Inferior parietal cortex (tissue), 1 donor: ENCODE measurements at regions not wholly inside any gene's neighbourhood (a gene's known extent, or its start where the extent isn't known, plus 50 kb on each side); places are given as distances from the start of the nearest gene placed in this dataset.

Source experiments
- DNase-seq: peaks from one replicate; pipeline ENCODE4 v3.0.0-alpha.2; 2016; ENCODE audit errors: extremely low spot score

DNA sequence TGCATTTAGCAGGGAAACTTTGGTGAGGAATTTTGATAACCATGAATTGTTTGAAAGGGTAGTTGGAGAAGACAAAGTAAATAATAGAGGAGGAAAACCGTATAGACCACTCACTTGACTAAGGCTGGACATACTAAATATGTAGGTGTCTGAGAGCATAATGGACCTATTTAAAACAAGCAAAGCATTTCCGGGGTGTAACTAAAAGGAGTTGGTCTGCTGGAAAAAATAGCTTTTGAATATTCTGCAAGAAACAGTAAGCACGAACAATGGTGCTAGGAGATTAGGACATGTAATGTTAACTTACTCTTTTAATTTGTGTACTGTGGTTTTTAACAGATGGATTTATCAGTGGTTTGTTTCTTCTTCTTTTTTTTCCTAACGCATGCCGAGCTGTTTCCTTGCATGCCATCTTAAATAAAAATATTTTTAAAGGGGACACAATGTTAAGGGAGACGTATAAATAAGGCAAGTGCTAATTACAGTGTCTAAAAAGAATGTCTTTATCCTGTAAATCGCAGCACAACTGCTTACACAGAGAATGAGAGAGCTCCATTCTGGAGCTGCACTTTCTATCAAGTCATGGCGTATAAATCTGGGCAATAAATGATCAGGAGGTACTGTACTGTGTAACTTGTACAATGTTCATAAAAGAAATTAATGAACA, 492.1 kb downstream of the LMO4 start:
- DNase-seq: no peak

DNA sequence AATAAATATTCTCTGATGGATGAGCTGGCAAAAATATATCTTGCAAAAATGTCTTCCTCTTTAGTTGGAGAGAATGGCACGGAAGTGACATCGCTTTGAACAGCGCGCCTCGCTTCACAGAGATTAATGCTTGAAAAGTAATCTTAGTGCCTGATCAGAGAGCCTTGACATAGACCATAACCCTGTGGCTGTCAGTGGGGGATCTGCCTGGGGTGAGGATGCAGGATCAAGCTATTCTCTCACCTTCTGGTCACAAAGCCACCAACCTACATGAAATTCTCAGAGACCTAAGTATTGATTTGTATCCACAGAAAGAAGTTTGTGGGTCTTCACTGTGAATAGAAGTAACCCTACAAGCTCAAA, 492.6 kb downstream of the LMO4 start:
- no peak for DNase-seq

DNA sequence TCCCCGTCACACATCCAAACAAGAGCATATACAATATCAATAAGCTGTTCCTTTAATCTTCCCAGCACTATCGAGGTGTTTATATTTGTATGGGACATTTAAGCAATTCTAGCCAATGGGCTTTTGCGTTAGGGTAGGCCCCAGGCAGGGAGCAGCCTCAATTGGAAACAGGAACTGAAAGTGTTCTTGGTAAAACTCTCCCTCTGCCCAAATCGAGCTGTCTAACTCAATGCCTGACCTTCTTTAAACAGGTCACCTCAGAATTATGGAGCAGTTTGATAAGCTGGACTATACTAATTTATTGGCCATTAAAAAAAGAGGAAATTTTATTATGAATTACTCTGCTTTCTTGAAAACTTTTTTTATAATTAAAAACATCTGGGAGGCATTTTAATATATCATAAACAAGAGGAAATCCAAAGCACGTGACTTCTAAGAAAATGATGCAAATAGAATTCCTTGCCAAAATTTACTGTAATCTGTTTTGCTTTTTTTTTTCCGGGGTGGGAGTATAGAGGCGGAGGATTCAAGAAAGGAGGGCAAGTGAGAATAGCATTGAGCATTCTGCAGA, 498.1 kb downstream of the LMO4 start:
- no peak for DNase-seq

DNA sequence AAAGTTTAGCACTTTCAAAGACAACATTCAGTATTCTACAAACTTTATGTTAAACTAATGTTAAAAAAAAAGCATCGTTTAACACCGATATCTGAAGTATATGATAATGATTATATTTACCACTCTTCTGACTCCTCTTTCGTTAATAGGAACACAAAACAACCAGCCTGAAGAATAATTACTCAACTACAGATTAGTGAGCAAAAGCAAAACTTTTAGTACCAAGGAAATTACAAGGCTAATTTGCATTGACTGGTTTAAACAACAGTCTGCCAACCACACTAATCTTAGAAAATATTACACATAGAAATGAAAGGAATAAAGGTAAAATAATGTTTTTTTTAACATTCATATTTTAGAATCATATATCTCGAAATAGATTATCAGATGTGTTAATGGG, 500.7 kb downstream of the LMO4 start:
- DNase-seq: no peak

DNA sequence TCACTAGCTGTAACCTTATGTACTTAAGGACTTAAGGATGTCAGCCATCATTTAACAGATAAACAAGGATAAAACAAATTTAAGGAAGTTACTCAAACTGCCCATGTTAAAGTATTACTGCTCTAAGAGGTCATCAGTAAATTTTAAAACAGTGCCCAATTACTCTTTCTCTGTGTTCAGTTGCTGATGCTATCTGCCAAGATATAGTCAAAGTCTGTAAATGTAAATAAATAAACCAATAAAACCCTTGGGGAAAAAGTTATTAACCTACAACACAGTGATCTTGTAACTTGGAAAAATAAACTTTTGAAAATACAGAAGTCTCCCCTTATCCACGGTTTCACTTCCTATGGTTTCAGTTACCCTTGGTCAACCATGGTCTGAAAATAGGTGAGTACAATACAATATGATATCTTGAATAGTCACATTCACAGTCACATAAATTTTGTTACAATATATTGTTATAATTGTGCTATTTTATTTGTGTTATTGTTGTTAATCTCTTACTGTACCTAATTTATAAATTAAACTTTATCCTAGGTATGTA, 501.8 kb downstream of the LMO4 start:
- no peak for DNase-seq

DNA sequence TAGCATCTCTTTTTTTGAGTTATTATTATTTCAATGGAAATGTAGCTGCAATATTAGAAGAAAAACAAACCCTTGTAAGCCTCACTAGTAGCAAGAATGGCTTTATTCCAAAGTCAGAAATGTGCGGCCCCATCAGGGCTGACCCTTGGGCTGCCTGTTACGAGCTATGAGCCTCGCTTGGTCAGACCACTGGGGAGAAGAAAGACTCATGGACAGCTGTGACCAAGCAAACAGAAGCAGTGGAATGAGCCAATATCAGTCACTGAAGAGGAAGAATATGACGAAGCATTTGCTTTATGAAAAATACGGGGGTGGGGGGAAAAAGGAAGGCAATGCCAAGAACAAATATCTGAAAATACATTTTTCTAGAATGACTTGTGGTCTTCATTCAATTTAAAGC, 504.5 kb downstream of the LMO4 start:
- no peak for DNase-seq

DNA sequence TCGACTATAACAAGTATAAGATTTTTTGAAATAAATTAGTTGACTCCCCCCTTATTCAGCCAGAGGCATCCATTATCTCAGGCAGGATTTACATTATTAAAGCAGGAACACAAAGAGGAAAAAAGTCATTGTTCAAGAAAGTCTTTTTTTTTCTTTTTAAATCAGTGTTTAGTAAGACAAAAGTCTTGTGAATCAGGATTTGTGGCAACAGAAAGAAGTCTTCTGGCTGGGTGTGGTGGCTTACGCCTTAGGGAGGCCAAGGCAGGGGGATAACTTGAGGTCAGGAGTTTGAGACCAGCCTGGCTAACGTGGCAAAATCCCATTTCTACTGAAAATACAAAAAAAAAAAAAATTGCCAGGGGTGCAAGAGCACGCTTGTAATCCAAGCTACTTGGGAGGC, 505.5 kb downstream of the LMO4 start:
- no peak for DNase-seq

DNA sequence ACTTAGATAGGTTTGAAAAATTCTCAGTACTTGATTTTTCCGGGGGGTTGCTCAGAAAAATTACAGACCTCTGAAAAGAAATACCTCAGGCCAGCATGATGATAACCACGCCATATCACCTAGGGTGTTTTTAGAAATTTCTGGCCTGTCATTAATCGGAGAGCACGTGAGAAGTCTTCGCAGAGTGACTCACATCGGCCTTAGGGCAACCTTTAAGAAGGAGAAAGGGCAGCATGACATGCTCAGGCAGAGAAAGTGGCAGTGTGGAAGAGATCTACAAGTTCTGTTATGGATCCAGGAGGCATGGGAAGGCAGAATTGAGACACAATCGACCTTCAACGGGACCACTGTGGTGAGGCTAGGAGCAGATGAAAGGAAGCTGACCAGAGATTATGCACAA, 506.3 kb downstream of the LMO4 start:
- no peak for DNase-seq

DNA sequence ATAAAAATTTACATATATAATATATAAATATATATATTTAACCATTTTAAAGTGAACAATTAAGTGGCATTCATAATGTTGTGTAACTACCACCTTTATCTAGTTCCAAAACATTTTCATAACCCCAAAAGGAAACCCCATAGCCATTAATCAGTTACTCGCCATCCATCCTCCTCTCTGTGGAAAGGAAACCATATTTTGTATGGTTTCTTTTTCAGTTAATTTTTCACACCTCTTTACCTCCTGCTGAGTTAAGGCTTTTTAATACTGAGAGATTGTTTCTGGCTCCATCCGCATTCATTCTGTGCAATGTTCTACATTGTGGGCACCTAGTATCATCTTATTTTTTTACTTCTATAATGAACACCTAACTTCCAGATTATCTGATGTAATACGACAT, 512.1 kb downstream of the LMO4 start:
- DNase-seq: no peak

DNA sequence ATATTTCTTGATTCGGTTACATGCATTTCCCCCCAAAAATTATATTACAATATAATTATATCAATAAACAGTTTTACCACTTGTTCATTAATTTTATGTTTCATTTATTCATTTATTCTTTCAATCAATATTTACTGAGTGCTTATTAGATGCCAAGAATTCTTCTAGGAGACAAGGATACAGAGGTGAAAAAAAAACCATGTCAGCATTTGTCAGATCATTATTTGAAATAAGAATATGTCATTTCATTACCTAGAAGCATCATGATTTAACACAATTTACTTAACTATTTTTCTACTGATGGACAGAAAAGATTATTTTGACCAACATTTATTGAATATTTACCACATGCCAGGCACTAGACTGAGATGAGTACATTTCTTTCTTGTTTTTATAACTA, 512.7 kb downstream of the LMO4 start:
- no peak for DNase-seq

DNA sequence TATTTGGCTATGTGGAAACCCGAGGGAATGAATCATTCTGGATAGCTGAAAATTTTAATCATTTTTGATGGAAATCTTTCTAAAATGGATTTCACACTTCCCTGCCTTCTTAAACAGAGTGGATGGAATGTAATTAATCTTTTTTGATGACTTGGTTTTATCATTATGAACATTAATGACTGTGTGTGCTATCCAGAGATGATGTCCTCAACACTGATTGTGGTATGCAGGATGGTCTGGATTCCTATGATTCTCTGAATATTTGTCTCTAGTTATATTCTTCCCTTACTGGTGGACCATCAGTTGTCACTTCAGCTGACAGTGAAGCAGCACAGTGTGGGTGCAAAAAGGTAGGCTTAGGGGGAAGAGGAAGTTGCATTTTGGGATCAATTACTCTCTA, 513.5 kb downstream of the LMO4 start:
- DNase-seq: no peak

DNA sequence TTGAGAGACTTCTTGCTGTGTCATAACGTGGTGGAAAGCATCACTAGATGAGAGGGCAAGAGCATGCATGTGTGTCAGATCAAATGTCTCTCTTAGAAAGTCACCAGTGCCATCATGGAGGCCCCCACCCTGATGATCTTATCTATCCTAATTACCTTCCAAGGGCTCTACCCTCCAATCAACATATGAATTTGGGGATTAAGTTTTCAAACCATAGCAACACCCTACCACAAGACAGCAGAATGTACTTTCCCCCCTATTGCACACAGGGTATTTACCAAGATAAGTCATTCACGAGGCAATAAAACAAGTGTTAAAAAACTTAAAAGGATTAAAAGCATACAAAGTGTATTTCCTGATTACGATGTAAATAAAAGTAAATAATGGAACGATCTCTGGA, 515.6 kb downstream of the LMO4 start:
- DNase-seq: no peak

DNA sequence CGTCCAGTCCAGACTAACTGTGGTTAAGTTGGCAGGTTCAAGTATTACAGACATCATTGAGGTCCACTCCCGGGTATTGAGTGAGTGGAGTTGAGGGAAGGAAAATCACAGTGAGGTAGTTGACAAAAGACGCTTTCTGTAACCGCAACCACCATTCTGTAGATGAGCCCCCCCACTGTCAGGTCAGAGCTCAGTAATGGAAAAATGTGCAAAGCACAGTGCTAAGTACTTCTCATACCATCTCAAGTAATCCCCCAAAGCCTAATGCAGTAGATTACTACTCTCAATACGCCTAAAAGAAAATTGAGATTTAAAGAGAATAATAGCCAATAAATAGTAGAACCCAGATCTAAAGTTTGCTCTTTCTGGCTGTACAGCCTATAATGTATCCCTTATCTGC, 522.8 kb downstream of the LMO4 start:
- no peak for DNase-seq

DNA sequence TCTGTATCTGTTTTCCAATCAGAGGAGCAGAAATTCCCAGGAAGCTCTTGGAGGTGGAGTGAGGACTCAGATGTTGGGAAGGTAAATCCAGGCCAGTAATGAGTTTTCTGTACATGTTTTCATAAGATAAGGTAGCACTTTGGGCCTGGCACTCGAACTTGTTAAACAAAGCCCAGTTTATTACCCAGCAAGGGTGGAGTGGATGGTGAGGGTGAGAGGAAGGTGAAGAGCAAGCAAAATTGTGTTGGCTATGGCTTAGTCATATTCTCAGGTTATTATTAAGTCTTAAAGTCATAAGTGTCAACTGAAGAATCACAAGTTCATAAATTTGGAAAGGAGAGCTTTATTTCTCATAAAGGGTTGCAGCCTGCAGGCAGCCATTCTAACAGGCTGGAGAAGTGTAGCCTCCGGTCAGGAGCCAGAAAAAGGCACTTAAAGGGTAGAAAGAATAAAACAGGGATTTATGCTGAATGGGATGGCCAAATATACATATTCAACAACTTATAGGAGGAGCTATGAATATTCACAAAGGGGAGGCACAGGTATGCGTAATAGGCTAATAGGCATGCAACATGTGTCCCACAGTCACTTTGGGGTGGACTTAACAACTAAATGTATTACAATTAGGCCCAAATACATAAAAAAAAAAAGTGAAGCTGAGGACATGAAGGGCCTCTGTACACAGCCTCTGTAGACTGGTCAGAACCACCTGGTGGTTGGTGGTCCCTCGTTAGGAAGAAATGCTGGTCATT, 523.9 kb downstream of the LMO4 start:
- no peak for DNase-seq

DNA sequence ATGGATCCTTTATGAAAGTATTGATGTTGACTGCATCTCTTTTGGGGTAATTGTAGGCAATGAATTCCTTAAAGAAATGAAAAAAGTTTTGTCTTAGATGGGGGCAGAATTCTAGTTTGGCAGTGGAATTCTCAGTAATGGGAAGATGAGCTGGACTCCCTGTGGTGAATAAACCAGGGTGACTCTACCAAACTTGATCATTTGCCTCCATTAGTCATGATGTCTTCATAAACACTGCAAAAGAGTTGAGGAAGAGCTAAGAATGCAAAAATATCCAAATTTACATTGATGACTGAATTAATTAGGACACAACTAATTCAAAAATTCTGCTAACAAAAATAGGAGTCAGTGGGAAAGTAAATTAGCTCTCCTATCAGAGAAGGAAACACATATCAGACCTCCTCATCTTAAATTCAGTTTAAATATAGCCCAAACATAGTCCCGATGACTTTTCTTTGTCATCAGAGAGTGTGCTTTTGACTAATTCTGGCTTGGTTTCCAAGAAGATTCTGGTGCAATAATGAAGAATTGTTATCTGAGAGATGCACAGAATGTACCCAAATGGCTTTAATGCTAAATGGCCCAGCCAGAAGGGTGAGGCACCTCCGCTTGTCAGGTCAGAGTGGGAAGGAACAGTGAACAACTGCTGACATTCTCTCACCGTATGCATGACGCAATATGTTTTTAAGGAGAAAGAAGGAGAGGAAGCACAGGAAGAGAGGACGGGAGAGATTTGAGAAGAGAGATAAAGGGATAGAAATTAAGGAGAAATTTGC, 525.1 kb downstream of the LMO4 start:
- DNase-seq: no peak

DNA sequence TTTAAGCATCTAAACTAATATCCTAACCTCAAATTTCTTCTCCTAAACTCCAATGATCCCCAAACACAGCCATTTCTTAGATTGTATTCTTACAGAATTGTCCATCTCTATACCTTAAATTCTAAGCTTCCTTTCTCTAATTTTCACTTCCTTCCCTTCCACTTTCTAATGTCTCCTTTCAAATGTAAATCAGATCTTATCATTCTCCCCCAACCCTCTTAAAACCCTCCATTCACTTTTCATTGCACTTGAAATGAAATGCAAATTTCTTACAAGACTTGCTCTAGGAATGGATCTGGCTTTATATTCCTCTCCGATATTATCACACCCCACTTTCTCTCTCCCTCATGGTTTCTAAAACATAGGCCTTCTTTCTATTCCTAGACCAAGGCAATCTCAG, 534.6 kb downstream of the LMO4 start:
- no peak for DNase-seq

DNA sequence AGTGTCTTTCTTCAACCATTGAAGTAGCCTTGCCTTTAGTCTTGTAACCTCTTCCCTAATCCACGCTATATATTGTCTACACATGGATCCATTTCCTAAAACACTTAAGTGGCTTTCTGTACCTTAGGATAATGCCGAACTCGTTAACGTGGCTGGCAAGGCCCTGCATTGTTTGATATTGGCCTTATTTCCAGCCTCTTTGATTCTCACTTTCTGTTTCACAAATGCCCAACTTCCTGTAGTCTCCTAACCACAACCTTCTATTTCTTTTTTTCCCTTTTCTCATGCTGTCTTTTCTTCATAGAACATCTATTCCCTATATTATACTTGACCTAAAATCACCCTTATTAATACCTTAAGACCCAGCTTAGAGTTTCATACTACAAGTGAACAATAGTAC, 536.0 kb downstream of the LMO4 start:
- DNase-seq: no peak

DNA sequence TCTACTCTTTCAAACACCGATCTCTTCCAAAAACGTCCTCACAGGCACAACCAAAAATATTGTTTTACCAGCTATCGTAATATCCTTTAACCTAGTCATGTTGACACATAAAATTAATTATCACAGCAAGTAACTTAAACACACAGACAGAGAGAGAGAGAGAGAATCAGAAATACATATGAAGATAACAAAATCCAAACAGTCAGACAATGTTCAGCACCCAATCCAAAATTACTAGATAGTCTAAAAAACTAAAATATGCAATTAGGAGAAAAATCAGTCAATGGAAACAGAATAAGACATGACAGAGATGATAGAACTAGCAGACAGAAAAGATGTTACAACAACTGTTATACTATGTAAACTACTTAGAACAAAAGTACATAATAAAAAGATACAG, 537.7 kb downstream of the LMO4 start:
- DNase-seq: no peak

DNA sequence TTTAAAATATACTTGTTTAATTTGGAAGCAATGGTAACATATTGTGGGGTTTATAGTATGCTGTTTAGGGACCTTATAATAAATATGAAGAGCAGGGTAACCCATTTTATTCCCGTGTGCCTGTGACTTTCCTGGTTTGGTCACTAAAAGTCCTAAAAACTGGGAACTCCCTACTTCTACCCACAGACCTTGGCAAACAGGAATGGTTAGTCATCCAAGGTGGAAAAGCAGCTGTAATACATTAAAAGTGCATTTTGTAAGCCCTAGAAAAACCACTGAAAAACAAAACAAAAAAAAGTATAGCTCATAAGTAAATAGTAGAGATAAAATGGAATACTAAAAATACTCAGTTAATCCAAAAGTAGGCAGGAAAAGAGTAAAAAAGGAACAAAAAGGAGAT, 538.9 kb downstream of the LMO4 start:
- DNase-seq: no peak

DNA sequence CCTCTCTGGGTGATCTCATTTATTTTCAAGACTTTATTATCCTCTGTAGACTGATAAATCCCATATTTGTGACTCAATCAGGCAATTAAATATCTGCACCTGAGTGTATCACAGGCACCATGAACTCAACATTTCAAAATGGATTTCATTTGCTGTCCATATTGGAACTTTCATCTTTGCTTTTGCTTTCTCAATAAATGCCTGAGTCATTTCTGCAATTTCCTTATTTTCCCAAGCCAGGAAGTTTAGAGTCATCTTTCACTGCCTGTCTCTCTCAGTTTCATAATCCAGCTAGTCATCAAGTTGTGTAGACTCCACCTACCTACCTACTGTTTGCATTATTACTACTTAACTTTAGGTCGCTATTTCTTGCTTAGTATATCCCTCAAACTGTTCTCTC, 540.9 kb downstream of the LMO4 start:
- DNase-seq: no peak

DNA sequence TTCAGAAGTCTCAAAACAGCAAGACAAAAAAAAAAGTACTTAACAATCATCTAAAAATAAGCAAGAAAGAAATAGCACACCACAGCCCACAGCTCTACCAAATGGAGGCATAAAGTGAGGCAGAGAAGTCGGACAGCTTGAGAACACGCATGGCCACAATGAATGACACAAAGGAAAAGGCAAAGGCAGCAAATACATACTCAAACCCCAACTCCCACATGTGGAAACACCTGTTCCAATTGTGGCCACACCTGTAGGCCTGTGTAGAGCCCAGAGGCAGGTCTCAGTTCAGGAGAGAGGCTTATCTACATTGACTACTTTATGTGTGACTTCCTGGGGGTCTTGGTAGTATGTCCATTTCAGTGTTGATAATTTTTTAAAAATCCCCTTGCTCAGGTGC, 543.5 kb downstream of the LMO4 start:
- no peak for DNase-seq

DNA sequence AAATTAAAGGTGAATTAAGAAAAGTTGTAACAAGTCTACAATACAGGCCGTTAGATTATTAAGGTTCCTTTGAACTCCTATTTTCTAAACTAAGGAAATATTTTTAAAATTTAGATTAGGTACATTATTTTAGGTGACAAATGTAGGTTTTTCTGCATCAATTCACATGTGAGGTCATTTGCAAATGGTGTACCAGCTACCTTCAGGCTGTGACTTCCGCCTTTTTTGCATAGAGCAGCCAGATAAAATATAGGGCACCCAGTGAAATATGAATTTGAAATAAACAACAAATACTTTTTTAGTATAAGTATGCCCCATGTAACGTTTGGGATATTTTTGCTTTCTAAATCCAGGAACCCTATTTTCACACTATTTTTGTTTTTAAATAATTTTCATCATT, 544.0 kb downstream of the LMO4 start:
- DNase-seq: no peak

DNA sequence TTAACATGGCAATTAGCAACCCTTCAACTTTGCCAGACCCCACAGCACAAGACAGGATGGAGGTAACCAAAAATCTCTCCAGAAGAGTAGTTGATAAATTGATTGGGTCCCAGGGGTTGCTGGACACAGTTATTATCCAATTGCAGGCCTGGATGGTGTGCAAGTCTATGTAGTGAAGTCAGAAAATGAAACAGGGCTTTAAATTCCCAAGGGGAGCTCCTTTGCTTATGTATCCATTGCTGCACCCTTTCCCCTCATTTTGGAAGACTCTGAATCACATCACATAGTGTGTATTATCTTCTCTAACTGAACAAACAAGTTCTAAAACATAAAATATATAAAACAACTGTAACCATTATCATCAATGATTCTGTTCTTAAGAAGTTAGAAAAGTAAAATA, 550.2 kb downstream of the LMO4 start:
- DNase-seq: no peak
